Fibroblast of the conjunctiva (primary cell): ENCODE measurements at regions not wholly inside any gene's neighbourhood (a gene's known extent, or its start where the extent isn't known, plus 50 kb on each side); places are given as distances from the start of the nearest gene placed in this dataset.
"Not testable (repeated sequence)": the region's sequence is repeated elsewhere in the genome, so short reads cannot be mapped to it uniquely, and the experiment has no call there.

ENCODE experiments used
- DNase-seq: peaks from one replicate; pipeline ENCODE4 v3.0.0-alpha.2; 2010; ENCODE audit warnings: low read depth

- not testable (repeated sequence) for DNase-seq
Observed at GRCh38 chr1:222470252-222470805, 77.6 kb downstream of the HHIPL2 start.

- DNase-seq: no peak
Observed at GRCh38 chr1:222466150-222466865, 81.6 kb downstream of the HHIPL2 start.

- DNase-seq: peak; percentile 90
Observed at GRCh38 chr1:222465211-222466041, 82.5 kb downstream of the HHIPL2 start.

- DNase-seq: peak; percentile 47
Observed at GRCh38 chr1:222464841-222465210, 83.1 kb downstream of the HHIPL2 start.

GRCh38 chr1:222463059-222463730, 84.7 kb downstream of the HHIPL2 start:
- DNase-seq: no peak

GRCh38 chr1:222462601-222463000, 85.3 kb downstream of the HHIPL2 start:
- no peak for DNase-seq

- no peak for DNase-seq
Observed at GRCh38 chr1:222461941-222462340, 86.0 kb downstream of the HHIPL2 start.

GRCh38 chr1:222459652-222460051, 88.3 kb downstream of the HHIPL2 start:
- no peak for DNase-seq

GRCh38 chr1:222457513-222457912, 90.4 kb downstream of the HHIPL2 start:
- DNase-seq: no peak

GRCh38 chr1:222457084-222457483, 90.8 kb downstream of the HHIPL2 start:
- no peak for DNase-seq

GRCh38 chr1:222455188-222455879, 92.6 kb downstream of the HHIPL2 start:
- peak; percentile 92 for DNase-seq

GRCh38 chr1:222454782-222455181, 93.1 kb downstream of the HHIPL2 start:
- peak; percentile 38 for DNase-seq

GRCh38 chr1:222454186-222454585, 93.7 kb downstream of the HHIPL2 start:
- DNase-seq: peak; percentile 10

- no peak for DNase-seq
Observed at GRCh38 chr1:222452031-222452430, 95.9 kb downstream of the HHIPL2 start.

GRCh38 chr1:222443566-222443965, 104.3 kb downstream of the HHIPL2 start:
- no peak for DNase-seq

- no peak for DNase-seq
Observed at GRCh38 chr1:222441066-222441465, 106.8 kb downstream of the HHIPL2 start.

- no peak for DNase-seq
Observed at GRCh38 chr1:222424826-222425225, 123.1 kb downstream of the HHIPL2 start.

GRCh38 chr1:222421380-222421779, 126.5 kb downstream of the HHIPL2 start:
- DNase-seq: no peak

- DNase-seq: no peak
Observed at GRCh38 chr1:222420633-222421032, 127.3 kb downstream of the HHIPL2 start.

GRCh38 chr1:222418654-222419053, 129.2 kb downstream of the HHIPL2 start:
- no peak for DNase-seq

GRCh38 chr1:222417264-222417663, 130.6 kb downstream of the HHIPL2 start:
- DNase-seq: no peak
